GM12878 (cell line): ENCODE measurements at regions not wholly inside any gene's neighbourhood (a gene's known extent, or its start where the extent isn't known, plus 50 kb on each side); places are given as distances from the start of the nearest gene placed in this dataset.

Experiments
- ATF2 ChIP-seq: IDR thresholded peaks from 2 replicates; pipeline ENCODE4 v1.6.1; 2012; ENCODE audit warnings: low read length, inconsistent platforms
- TF ChIP-seq, protein P1 (sequence below): IDR thresholded peaks from 2 replicates; pipeline ENCODE4 v1.6.1; 2011; ENCODE audit warnings: low read depth, mild to moderate bottlenecking, low read length, moderate library complexity, borderline replicate concordance; ENCODE audit errors: extremely low read depth
- TF ChIP-seq, protein P2 (sequence below), 3 experiments: IDR thresholded peaks in 2 of 3; conservative IDR thresholded peaks in 1 of 3; 2 replicates each; pipeline ENCODE4 v1.5.1; 2011; ENCODE audit warnings: low read depth in 3 of 3, low read length in 3 of 3, mild to moderate bottlenecking in 3 of 3, control low read depth in 2 of 3, moderate library complexity in 2 of 3, inconsistent platforms in 1 of 3, mixed read lengths in 1 of 3; ENCODE audit not compliant: control insufficient read depth in 2 of 3, insufficient read depth in 1 of 3; ENCODE audit errors: extremely low read depth in 1 of 3

GRCh38 chr9:103680581-103680980, 413.5 kb upstream of the SMC2 start:
- no peak for TF ChIP-seq ATF2
- TF ChIP-seq, protein P1, sequence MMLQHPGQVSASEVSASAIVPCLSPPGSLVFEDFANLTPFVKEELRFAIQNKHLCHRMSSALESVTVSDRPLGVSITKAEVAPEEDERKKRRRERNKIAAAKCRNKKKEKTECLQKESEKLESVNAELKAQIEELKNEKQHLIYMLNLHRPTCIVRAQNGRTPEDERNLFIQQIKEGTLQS = no peak
- TF ChIP-seq, protein P2, sequence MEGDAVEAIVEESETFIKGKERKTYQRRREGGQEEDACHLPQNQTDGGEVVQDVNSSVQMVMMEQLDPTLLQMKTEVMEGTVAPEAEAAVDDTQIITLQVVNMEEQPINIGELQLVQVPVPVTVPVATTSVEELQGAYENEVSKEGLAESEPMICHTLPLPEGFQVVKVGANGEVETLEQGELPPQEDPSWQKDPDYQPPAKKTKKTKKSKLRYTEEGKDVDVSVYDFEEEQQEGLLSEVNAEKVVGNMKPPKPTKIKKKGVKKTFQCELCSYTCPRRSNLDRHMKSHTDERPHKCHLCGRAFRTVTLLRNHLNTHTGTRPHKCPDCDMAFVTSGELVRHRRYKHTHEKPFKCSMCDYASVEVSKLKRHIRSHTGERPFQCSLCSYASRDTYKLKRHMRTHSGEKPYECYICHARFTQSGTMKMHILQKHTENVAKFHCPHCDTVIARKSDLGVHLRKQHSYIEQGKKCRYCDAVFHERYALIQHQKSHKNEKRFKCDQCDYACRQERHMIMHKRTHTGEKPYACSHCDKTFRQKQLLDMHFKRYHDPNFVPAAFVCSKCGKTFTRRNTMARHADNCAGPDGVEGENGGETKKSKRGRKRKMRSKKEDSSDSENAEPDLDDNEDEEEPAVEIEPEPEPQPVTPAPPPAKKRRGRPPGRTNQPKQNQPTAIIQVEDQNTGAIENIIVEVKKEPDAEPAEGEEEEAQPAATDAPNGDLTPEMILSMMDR (IDR thresholded peaks at IDR 0.05 in 2 of 3, conservative IDR thresholded peaks at IDR 0.05 in 1 of 3; ENCODE audit: control insufficient read depth in 2 of 3, extremely low read depth in 1 of 3, insufficient read depth in 1 of 3, low read depth in 3 of 3, low read length in 3 of 3) = no peak
